Mammary epithelial cell (primary cell): ENCODE measurements at regions not wholly inside any gene's neighbourhood (a gene's known extent, or its start where the extent isn't known, plus 50 kb on each side); places are given as distances from the start of the nearest gene placed in this dataset.

ENCODE experiments used
- CTCF ChIP-seq, 2 donors: IDR thresholded peaks in 1 of 2; conservative IDR thresholded peaks in 1 of 2; 2 replicates each; pipeline ENCODE4 v1.5.1; 2011 to 2012; ENCODE audit warnings: inconsistent platforms in 2 of 2, low read length in 2 of 2, mild to moderate bottlenecking in 2 of 2, control low read depth in 1 of 2, low read depth in 1 of 2; ENCODE audit not compliant: insufficient read depth in 1 of 2; ENCODE audit errors: extremely low read depth in 1 of 2
- EZH2 ChIP-seq: IDR thresholded peaks from 2 replicates; pipeline ENCODE4 v1.6.1; 2012; ENCODE audit warnings: low read length, inconsistent platforms, borderline replicate concordance

GRCh38 chr10:111750165-111750849 is 433.3 kb downstream of the GPAM start:
- no peak for TF ChIP-seq CTCF (conservative IDR thresholded peaks at IDR 0.05 in 1 of 2, IDR thresholded peaks at IDR 0.05 in 1 of 2; ENCODE audit: extremely low read depth in 1 of 2, insufficient read depth in 1 of 2, low read depth in 1 of 2, low read length in 2 of 2)
- no peak for TF ChIP-seq EZH2
